ENCODE measurements at regions not wholly inside any gene's neighbourhood (a gene's known extent, or its start where the extent isn't known, plus 50 kb on each side); places are given as distances from the start of the nearest gene placed in this dataset.

GRCh38 chrY:7359520-7359919 lies 448.0 kb upstream of the AMELY start:
- TF ChIP-seq CTCF (IDR thresholded peaks at IDR 0.05), result no peak
- TF ChIP-seq EP300 (IDR thresholded peaks at IDR 0.05), result no peak
- no peak for TF ChIP-seq POLR2A (IDR thresholded peaks at IDR 0.05)

Measured in ovary (tissue), 3 donors.